NB4 (cell line): ENCODE measurements at regions not wholly inside any gene's neighbourhood (a gene's known extent, or its start where the extent isn't known, plus 50 kb on each side); places are given as distances from the start of the nearest gene placed in this dataset.

ENCODE experiments used
- DNase-seq: peaks from one replicate; pipeline ENCODE4 v3.0.0; 2010; ENCODE audit warnings: low read depth
- H3K4me3 ChIP-seq: one replicate; pipeline ENCODE4 v1.5.1; 2011; ENCODE audit warnings: mild to moderate bottlenecking, low read depth, low read length, moderate library complexity
- CTCF ChIP-seq: IDR thresholded peaks from one replicate; pipeline ENCODE4 v1.5.1; 2012; ENCODE audit warnings: low read depth, low read length
- MAX ChIP-seq: IDR thresholded peaks from 2 replicates; pipeline ENCODE4 v1.6.1; 2011; ENCODE audit warnings: low read depth, low read length
- MYC ChIP-seq: IDR thresholded peaks from 2 replicates; pipeline ENCODE4 v1.6.1; 2011; ENCODE audit warnings: low read depth, low read length
- POLR2A ChIP-seq: IDR thresholded peaks from 2 replicates; pipeline ENCODE4 v1.6.1; 2011; ENCODE audit warnings: mild to moderate bottlenecking; ENCODE audit not compliant: insufficient read length; ENCODE audit errors: extremely low read depth

- no peak for DNase-seq
- H3K4me3 ChIP-seq: no peak overlapping the region
- TF ChIP-seq MYC: no peak
- TF ChIP-seq POLR2A: no peak
- TF ChIP-seq MAX: no peak
- TF ChIP-seq CTCF: no peak
Measured at GRCh38 chr18:56258178-56258577, 380.2 kb downstream of the TXNL1 start.

GRCh38 chr18:56257205-56257604, 381.2 kb downstream of the TXNL1 start:
- DNase-seq: no peak
- TF ChIP-seq MYC (no peak), POLR2A (no peak), CTCF (no peak), MAX (no peak)
- H3K4me3 ChIP-seq: no peak overlapping the region

GRCh38 chr18:56256659-56257058, 381.7 kb downstream of the TXNL1 start:
- no peak overlapping the region for H3K4me3 ChIP-seq
- TF ChIP-seq POLR2A (no peak), MAX (no peak), CTCF (no peak), MYC (no peak)
- no peak for DNase-seq

GRCh38 chr18:56255381-56255780, 383.0 kb downstream of the TXNL1 start:
- TF ChIP-seq POLR2A: no peak
- no peak for TF ChIP-seq CTCF
- no peak for TF ChIP-seq MYC
- no peak for TF ChIP-seq MAX
- H3K4me3 ChIP-seq: no peak overlapping the region
- DNase-seq: no peak

- no peak for DNase-seq
Measured at GRCh38 chr18:56252456-56252855, 385.9 kb downstream of the TXNL1 start.

More at GRCh38 chr18:56252456-56252855, 385.9 kb downstream of the TXNL1 start:
- H3K4me3 ChIP-seq: no peak overlapping the region
- TF ChIP-seq POLR2A (no peak), MYC (no peak), MAX (no peak), CTCF (no peak)
